ENCODE measurements at regions not wholly inside any gene's neighbourhood (a gene's known extent, or its start where the extent isn't known, plus 50 kb on each side); places are given as distances from the start of the nearest gene placed in this dataset.
"Not testable (repeated sequence)": the region's sequence is repeated elsewhere in the genome, so short reads cannot be mapped to it uniquely, and the experiment has no call there.

DNA sequence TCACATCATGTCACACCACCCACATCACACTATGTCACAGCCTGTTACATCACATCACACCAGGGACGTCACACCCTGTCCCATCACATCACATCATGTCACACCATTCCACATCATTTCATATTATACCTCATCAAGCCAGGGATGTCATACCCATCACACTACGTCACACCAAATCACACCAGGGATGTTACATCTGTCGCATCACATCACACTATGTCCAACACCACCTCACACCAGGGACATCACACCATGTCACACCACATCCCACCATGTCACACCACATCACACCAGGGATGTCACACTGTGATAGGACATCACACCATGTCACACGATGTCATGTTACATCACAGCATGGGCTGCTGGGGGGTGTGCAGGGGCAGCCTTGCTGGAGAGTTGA lies 110.6 kb downstream of the TMEM121 start:
- DNase-seq (ENCODE audit: low read depth in 3 of 3), result no peak

DNA sequence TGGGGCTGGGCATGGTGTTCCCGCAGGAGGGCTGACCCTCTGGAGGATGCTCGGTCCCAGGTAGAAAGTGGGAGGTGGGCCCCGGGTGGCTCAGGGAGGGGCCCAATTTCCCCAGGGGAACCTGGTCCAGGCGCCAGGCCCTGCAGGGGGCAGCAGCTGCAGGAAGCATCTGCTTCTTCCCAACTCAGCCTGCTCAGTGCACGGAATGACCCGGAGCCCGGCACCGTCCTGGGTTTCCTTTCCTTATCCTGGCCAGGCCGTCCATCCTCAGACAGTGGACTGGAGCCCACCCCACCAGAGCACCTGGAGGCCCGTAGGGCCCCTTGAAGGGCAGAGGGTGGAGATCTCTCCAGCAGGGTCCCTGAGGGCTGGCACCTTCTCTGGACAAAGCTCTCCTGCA lies 111.0 kb downstream of the TMEM121 start:
- DNase-seq (ENCODE audit: low read depth in 3 of 3), result not testable (repeated sequence)

DNA sequence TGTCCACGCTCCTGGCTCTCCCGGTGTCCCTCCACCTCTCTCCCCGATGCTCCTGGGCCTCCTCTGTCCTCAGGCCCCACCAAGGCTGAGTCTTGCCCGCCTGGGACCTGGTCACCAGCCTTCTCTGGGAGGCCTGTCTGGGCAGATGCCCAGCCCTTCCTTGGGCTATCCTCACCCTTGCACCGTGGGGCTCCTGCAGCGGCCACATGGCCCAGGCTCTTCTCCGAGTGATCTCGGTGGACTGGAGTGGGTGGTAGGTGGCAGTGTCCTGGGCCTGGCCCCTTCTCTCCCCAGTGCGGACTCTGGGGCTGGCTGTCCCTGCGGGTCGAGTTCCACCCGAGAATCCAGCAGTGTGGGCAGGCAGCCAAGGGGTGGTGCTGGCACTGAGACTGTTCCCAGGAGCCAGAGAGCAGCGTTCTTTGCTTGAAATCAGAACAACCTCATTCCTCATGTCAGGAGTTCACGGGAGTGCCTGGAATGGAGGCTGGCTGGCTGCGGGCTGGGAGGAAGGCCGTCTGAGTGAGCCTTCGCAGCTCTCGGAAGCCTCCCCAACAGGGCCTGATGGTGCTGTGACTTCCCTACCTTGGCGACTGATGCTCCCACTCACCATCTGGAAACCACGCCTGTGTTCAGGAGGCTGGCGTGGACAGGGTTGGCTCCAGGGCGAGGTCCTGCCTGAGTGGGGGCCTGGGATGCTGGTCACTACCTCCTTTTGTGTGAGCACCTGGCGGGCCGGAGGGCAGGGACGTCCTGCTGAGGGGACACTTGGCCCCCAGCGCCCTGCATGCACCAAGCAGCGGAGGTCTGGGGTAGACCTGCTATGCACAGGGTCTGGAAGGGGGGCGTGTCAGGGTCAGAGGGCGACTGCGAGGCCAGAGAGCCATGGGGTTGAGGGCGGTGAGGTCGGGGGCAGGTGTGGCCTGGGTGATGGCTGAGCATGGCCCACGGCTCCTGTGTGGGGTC lies 113.9 kb downstream of the TMEM121 start:
- DNase-seq (ENCODE audit: low read depth in 3 of 3), result not testable (repeated sequence)

DNA sequence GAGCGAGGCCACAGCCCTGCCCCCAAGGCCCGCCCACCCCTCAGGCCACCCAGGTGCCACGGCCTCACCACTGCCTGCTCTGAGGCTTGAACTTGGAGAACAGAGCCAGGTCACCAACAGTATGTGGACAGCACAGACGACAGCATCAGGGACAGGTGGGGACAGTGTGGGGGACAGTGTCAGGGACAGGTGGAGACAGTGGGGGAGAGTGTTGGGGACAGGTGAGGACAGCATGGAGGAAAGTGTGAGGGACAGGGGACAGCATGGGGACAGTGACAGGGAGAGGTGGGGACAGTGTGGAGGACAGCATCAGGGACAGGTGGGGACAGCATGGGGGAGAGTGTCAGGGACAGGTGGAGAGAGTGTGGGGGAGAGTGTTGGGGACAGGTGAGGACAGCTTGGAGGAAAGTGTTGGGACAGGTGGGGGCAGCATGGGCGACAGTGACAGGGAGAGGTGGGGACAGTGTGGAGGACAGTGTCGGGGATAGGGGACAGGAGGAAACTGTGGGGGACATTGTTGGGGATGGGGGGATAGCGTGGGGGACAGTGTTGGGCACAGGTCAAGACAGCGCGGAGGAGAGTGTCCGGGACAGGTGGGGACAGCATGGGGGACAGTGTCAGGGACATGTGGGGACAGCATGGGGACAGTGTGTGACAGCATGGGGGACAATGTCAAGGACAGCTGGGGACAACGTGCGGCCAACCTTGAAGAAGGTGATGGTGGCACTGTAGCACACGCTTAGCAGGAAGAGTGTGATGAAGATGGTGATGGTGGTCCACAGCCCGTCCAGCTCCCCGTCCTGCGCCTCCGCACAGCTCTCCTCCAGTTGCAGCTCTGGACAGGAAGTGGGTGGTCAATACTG lies 114.9 kb downstream of the TMEM121 start:
- no peak for DNase-seq (ENCODE audit: low read depth in 3 of 3)

GRCh38 chr14:105641951-105642350 lies 115.6 kb downstream of the TMEM121 start:
- DNase-seq (ENCODE audit: low read depth in 3 of 3), result not testable (repeated sequence)

GRCh38 chr14:105642486-105642885 lies 116.1 kb downstream of the TMEM121 start:
- not testable (repeated sequence) for DNase-seq (ENCODE audit: low read depth in 3 of 3)

DNA sequence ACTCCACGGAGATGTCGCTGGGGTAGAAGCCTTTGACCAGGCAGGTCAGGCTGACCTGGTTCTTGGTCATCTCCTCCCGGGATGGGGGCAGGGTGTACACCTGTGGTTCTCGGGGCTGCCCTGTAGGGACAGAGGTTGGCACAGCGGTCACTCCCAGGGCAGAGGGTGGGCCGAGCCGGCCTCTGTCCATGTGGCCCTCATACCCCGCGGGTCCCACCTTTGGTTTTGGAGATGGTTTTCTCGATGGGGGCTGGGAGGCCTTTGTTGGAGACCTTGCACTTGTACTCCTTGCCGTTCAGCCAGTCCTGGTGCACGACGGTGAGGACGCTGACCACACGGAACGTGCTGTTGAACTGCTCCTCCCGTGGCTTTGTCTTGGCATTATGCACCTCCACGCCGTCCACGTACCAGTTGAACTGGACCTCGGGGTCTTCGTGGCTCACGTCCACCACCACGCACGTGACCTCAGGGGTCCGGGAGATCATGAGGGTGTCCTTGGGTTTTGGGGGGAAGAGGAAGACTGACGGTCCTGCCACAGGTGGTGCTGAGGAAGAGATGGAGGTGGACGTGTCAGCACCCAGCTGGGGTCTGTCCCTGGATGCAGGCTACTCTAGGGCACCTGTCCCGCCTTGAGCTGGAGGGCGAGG lies 117.1 kb downstream of the TMEM121 start:
- not testable (repeated sequence) for DNase-seq (ENCODE audit: low read depth in 3 of 3)

- DNase-seq (ENCODE audit: low read depth in 3 of 3), result not testable (repeated sequence)
These were observed 117.7 kb downstream of the TMEM121 start for GRCh38 chr14:105644053-105644435.

- not testable (repeated sequence) for DNase-seq (ENCODE audit: low read depth in 3 of 3)
These were observed 118.1 kb downstream of the TMEM121 start for GRCh38 chr14:105644457-105644856.

DNA sequence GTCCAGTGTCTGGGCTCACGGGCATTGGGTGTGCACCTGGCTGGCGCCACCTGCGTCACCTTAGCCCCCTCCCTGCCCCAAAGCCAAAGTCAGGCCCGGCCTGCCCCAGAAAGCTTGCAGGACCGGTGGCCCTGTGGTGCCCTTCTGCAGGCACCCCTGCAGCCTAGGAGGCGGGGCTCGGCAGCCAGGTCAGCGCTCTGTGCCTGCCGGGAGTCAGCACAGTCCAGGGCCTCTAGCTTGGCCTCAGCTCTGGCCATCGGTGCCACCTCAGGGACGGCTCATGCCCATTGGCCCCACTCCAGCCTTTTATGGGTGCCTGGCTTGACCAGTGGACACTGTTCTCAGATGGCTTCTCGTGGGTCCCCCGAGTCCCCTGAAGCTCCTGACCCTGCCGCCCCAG lies 118.5 kb downstream of the TMEM121 start:
- DNase-seq (ENCODE audit: low read depth in 3 of 3), result not testable (repeated sequence)

DNA sequence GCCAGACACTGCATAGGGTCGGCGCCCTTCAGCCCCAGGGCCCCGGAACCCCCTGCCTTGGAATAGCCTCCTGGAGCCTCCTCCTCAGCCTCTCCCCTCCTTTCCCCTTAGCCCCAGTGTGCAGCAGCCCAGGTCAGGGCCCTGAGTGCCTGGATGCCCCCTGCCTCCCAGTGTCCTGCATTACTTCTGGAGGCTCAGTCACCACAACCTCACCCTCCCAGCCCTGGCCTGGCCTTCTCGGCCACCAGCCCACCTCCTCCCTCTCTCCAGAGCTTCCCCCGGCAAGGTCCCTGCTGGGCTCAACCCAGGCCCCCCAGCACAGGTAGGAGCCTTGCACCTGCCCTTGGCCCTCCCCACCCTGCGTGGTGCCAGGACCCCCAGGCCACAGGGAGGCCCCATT lies 119.0 kb downstream of the TMEM121 start:
- DNase-seq (ENCODE audit: low read depth in 3 of 3), result not testable (repeated sequence)

DNA sequence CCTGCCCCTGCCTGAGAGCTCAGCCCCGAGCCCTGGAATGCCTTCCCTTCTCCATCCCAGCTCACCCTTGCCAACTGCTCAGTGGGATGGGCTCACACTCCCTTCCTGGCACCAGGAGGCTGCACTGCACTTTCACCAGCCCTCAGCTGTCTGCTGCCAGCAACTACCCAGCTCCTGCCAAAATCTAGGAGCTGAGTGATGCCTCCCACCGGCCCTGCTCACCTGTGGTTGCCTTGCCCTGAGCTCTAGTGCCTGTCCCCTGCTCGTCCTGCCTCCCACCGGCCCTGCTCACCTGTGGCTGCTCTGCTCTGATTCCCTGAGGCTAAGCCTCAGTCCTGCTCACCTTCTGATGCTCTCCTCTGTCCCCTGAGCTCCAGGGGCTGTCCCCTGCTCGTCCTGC lies 119.8 kb downstream of the TMEM121 start:
- no peak for DNase-seq (ENCODE audit: low read depth in 3 of 3)

DNA sequence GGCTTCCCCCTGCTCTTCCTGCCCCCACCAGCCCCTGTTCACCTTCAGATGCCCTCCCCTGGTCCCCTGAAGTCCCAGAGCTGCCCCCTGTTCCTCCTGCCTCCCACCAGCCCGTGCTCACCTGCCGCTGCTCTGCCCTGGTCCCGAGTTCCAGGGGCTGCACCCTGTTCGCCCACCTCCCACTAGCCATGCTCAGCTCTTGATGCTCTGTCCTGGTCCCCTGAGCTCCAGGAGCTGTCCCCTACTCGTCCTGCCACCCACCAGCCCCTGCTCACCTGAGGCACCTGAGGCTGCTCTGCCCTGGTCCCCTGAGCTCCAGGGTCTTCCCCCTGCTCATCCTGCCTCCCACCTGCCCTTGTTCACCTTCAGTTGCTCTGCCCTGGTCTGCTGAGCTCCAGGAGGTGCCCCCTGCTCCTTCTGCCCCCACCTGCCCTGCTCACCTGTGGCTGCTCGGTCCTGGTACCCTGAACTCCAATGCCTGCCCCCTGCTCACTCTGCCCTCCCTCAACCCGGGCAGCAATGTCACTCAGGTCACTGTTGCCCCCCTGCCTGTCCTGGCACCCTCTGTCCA lies 120.4 kb downstream of the TMEM121 start:
- DNase-seq (ENCODE audit: low read depth in 3 of 3), result not testable (repeated sequence)

GRCh38 chr14:105647426-105647783 lies 121.0 kb downstream of the TMEM121 start:
- not testable (repeated sequence) for DNase-seq (ENCODE audit: low read depth in 3 of 3)

DNA sequence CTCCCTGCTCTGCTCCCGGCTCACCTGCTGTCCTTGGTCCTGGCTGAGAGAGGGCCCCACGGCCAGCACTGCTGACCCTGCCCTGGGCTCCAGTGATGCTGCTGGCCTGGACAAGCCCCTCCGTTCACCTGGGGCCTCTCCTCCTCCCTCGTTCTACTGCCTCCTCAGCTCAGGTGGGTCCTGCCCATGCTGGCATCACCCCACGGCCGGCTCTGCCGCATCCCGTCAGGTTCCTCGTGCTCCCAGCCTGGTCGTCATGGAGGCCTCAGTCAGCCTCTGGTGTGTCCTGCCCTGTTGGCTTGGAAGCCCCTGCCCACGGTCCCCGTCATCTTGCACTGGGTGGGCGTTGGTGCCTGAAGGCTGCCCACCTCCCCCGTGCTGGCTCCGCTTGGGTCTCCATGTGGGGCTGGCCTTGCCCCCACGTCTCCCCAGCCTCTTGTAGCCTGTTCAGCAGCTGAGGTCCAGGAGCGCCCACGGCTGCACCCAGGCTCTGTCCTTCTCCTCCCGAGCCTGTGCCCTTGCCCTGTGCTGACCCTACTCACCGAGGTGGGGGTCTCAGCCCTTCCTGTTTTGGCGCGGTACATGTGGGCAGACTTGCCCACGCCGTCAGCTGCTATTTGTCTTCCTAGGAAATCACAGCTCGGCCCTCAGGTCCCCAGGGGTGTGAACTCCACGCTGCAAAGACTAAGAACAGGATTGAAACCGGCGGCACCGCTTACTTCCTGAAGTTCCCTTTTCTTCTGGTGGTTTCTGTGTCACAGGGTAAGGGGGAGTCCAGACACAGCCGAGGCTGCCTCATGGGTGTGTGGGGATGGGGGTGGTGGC lies 121.6 kb downstream of the TMEM121 start:
- no peak for DNase-seq (ENCODE audit: low read depth in 3 of 3)

DNA sequence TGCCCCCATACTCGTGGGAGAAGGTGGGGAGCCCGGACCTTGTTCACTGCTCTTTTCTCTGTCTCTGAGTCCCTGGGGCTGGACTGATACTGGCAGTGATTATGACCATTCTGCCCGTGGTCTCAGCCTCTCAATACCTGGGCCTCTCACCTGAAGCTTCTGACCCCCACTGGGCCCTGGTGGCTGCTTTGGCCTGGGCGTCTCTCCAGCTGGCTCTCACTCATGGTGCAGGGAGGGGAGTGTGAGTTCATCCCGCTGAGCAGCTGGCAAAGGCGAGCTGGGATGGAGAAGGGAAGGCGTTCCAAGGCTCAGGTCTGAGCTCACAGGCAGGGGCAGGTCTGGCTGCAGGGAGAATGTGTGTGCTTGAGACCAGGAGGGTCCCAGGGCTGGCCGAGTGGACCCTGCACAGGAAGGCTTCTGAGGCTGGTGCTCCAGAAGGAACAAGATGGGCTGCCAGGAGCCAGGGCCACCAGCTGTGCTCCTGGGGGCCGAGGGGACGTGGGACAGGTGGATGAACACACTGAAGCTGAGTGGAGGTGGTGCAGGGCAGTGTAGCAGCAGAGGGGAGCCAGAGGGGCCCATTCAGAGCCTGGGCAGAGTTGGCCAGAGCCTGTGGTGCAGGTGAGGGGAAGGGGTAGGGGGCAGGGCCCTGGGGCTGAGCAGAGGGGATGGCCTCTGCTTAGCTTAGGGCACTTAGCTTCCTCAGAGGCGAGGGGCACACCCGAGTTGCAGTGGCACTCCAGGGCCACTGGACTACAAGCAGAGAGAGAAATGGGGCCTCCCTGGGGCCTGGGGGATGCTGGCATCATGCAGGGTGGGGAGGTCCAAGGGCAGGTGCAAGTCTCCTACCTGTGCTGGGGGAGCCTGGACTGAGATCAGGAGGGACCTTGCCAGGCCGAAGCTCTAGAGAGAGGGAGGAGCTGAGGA lies 122.5 kb downstream of the TMEM121 start:
- not testable (repeated sequence) for DNase-seq (ENCODE audit: low read depth in 3 of 3)

DNA sequence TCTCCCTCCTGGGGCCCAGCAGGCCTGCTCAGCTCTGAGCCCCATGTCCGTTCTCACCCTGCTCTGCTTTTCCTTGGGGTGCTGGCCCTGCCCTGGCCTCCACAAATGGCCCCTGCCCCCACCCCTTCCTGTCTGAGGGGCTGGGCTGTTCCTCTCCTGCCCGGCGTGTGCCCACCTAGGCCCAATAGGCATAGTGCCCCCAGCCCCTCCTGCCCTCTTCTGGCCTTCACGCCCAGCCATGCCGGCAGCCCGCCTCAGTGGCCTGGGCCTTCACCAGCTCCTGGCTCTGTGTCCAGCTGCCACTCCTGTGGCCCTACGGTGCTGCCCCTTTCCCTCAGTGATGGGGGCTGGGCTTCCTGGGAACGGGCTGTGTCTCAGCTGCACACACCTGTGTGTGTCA lies 125.9 kb downstream of the TMEM121 start:
- not testable (repeated sequence) for DNase-seq (ENCODE audit: low read depth in 3 of 3)

DNA sequence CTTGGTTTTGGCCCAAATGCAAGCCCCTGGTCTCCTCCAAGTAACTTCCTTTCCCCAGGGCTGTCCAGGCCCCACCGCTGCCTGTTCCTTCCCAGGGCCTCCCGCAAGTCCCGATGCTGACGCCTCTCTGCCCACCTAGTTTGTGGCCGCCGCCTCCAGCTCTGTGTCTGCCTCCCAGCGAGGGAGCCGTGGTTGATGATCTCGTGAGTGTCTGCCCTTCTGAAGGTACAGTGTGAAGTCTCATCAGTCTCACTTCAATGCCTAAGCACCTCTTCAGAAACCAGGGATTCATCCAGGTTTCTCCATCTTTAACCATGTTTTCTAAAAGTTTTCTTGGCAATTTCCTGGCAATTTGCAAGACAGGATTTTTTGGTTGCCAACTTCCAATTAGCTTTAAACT lies 127.5 kb downstream of the TMEM121 start:
- DNase-seq (ENCODE audit: low read depth in 3 of 3), result not testable (repeated sequence)

- not testable (repeated sequence) for DNase-seq (ENCODE audit: low read depth in 3 of 3)
These were observed 132.9 kb downstream of the TMEM121 start for GRCh38 chr14:105659255-105659654.
